LNCAP (cell line): ENCODE measurements at regions not wholly inside any gene's neighbourhood (a gene's known extent, or its start where the extent isn't known, plus 50 kb on each side); places are given as distances from the start of the nearest gene placed in this dataset.

Source experiments
- TF ChIP-seq, protein P1 (sequence below): fragments of 450-650 bp; IDR thresholded peaks from 2 replicates; pipeline ENCODE4 v1.5.1; 2017; ENCODE audit warnings: mild to moderate bottlenecking

GRCh38 chr11:24206511-24206910 is 290.3 kb upstream of the LUZP2 start:
- TF ChIP-seq, protein P1, sequence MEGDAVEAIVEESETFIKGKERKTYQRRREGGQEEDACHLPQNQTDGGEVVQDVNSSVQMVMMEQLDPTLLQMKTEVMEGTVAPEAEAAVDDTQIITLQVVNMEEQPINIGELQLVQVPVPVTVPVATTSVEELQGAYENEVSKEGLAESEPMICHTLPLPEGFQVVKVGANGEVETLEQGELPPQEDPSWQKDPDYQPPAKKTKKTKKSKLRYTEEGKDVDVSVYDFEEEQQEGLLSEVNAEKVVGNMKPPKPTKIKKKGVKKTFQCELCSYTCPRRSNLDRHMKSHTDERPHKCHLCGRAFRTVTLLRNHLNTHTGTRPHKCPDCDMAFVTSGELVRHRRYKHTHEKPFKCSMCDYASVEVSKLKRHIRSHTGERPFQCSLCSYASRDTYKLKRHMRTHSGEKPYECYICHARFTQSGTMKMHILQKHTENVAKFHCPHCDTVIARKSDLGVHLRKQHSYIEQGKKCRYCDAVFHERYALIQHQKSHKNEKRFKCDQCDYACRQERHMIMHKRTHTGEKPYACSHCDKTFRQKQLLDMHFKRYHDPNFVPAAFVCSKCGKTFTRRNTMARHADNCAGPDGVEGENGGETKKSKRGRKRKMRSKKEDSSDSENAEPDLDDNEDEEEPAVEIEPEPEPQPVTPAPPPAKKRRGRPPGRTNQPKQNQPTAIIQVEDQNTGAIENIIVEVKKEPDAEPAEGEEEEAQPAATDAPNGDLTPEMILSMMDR, result no peak

DNA sequence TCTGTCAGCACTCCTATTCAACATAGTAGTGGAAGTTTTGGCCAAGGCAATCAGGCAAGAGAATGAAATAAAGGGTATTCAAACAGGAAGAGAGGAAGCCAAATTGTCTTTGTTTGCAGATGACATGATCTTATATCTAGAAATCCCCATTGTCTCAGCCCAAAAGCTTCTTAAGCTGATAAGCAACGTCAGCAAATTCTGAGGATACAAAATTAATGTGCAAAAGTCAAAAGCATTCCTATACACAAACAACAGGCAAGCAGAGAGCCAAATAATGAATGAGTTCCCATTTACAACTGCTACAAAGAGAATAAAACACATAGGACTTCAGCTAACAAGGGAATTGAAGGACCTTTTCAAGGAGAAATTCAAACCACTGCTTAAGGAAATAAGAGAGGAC is 280.4 kb upstream of the LUZP2 start:
- TF ChIP-seq, protein P1, result no peak

DNA sequence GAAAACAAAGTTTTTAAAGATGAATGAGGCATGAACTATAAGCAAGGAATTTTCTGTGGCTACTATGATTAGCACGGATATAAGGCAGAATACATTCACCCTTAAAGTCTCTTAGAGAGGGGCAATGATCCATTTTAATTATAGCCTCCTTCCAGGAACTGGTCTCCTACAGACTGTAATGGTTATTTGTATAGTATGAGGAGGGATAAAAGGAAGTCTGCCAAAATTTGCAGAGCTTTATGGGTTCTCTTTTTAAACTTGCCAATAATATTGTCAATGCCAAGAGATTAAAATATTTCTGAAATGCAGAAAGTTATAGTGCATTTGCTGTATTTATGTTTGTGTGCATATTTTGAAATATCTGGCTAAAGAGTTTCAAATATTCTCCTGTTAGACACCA is 271.4 kb upstream of the LUZP2 start:
- TF ChIP-seq, protein P1, result no peak

- TF ChIP-seq, protein P1, result no peak
Observed at GRCh38 chr11:24226606-24227005, 270.2 kb upstream of the LUZP2 start.

GRCh38 chr11:24233041-24233440 is 263.8 kb upstream of the LUZP2 start:
- TF ChIP-seq, protein P1, result no peak

DNA sequence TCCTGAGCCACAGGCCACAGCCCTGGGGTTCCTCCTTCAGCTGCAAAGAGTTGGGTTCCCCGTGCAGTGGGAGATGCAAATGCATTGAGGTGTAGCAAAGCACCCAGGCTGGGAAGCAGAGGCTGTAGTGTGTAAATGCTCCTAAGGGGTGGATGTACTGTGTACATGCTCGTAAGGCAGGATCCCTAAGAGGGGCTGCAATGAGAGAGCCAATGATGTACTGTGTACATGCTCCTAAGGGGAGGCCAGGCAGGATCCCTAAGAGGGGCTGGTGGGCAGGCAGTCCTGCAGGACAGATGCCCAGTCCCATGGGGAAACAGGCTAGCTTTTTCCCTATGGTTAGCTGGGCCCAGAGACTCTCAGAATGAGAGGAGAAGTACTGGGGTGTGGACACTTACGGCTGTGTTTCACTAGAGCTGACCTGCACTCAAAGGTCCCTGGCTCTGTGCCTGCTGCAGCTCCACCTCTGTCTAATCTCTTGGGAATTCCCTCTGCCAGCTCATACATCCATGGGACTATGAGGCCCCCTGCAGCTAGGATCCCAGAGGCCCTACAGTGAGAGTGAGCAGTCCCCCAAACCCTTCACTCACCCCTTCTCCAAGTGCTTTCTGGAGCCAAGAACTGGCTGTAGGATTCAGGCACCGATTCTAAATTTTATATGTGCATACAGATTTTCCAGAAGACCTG is 261.9 kb upstream of the LUZP2 start:
- TF ChIP-seq, protein P1, result no peak

GRCh38 chr11:24238771-24239645 is 257.8 kb upstream of the LUZP2 start:
- TF ChIP-seq, protein P1, result no peak
